ENCODE measurements at regions not wholly inside any gene's neighbourhood (a gene's known extent, or its start where the extent isn't known, plus 50 kb on each side); places are given as distances from the start of the nearest gene placed in this dataset.

GRCh38 chr1:60126723-60127122 lies 53.2 kb upstream of the C1orf87 start:
- H3K36me3 ChIP-seq (ENCODE audit: control insufficient read depth, insufficient read depth, low read length): no peaks in the 10 kb centered on the region
- DNase-seq (ENCODE audit: low read depth): no peak

More at GRCh38 chr1:60126723-60127122, 53.2 kb upstream of the C1orf87 start:
- peak; percentile 4 for TF ChIP-seq CTCF (IDR thresholded peaks at IDR 0.05; ENCODE audit: insufficient read depth, low read length, poor library complexity, severe bottlenecking)
- Histone ChIP-seq H3K27me3 (ENCODE audit: control insufficient read depth, insufficient read depth, low read length) (no peaks in the 10 kb centered on the region), H3K4me3 (ENCODE audit: low read depth, low read length) (no peak overlapping the region)

All from kidney epithelial cell (primary cell).